VCaP (cell line): ENCODE measurements at regions not wholly inside any gene's neighbourhood (a gene's known extent, or its start where the extent isn't known, plus 50 kb on each side); places are given as distances from the start of the nearest gene placed in this dataset.

Experiments used
- H3K27ac ChIP-seq: fragments of 450-650 bp; 2 replicates; pipeline ENCODE4 v1.5.1; 2017
- CTCF ChIP-seq: fragments of 450-650 bp; conservative IDR thresholded peaks from 2 replicates; pipeline ENCODE4 v1.5.1; 2017; ENCODE audit warnings: mild to moderate bottlenecking, moderate library complexity

GRCh38 chr1:234973426-234974250 is 155.0 kb downstream of the TOMM20 start:
- TF ChIP-seq CTCF: no peak
- H3K27ac ChIP-seq: peak overlapping the region; percentile 63

GRCh38 chr1:234972411-234973191 is 156.0 kb downstream of the TOMM20 start:
- H3K27ac ChIP-seq: peak overlapping the region; percentile 63; the same call in 1 of the 2 replicates
- no peak for TF ChIP-seq CTCF

- no peak for TF ChIP-seq CTCF
- peak overlapping the region; percentile 73 for H3K27ac ChIP-seq
These were observed 156.9 kb downstream of the TOMM20 start for GRCh38 chr1:234971586-234972297.

- TF ChIP-seq CTCF: no peak
- H3K27ac ChIP-seq: peak overlapping the region; percentile 73
These were observed 157.7 kb downstream of the TOMM20 start for GRCh38 chr1:234970731-234971476.

- peak overlapping the region; percentile 73 for H3K27ac ChIP-seq
- no peak for TF ChIP-seq CTCF
These were observed 158.3 kb downstream of the TOMM20 start for GRCh38 chr1:234970401-234970730.

GRCh38 chr1:234969581-234970400 is 158.8 kb downstream of the TOMM20 start:
- peak overlapping the region; percentile 73 for H3K27ac ChIP-seq
- no peak for TF ChIP-seq CTCF
